Hepatocyte (in vitro differentiated cells): ENCODE measurements at regions not wholly inside any gene's neighbourhood (a gene's known extent, or its start where the extent isn't known, plus 50 kb on each side); places are given as distances from the start of the nearest gene placed in this dataset.
A peak's percentile ranks its signal among the peaks of the same experiment; 100 is the strongest.

Source experiments
- DNase-seq: peaks from one replicate; pipeline ENCODE4 v3.0.0-alpha.2; 2016; ENCODE audit warnings: low spot score
- H2AFZ ChIP-seq: fragments of 200-600 bp; sonication (generic); 2 replicates; pipeline ENCODE4 v1.6.0; 2016; ENCODE audit warnings: antibody characterized with exemption, mild to moderate bottlenecking
- H3K27ac ChIP-seq: fragments of 200-600 bp; sonication (generic); 2 replicates; pipeline ENCODE4 v1.5.1; 2016; ENCODE audit warnings: mild to moderate bottlenecking
- H3K27me3 ChIP-seq: fragments of 200-600 bp; sonication (generic); 2 replicates; pipeline ENCODE4 v1.6.1; 2016
- H3K36me3 ChIP-seq: fragments of 200-600 bp; sonication (generic); replicated peaks from 2 replicates; pipeline ENCODE4 v1.5.1; 2016; ENCODE audit warnings: low read depth; ENCODE audit not compliant: insufficient read depth
- H3K4me1 ChIP-seq: fragments of 200-600 bp; sonication (generic); 2 replicates; pipeline ENCODE4 v1.5.1; 2016; ENCODE audit warnings: mild to moderate bottlenecking, moderate library complexity; ENCODE audit not compliant: insufficient read depth
- H3K4me2 ChIP-seq: fragments of 200-600 bp; sonication (generic); 2 replicates; pipeline ENCODE4 v1.6.0; 2016
- H3K4me3 ChIP-seq: fragments of 200-600 bp; sonication (generic); 2 replicates; pipeline ENCODE4 v1.5.1; 2016; ENCODE audit warnings: mild to moderate bottlenecking
- H3K79me2 ChIP-seq: fragments of 200-600 bp; sonication (generic); 2 replicates; pipeline ENCODE4 v1.6.0; 2017; ENCODE audit warnings: mild to moderate bottlenecking
- H3K9me2 ChIP-seq: fragments of 200-600 bp; sonication (generic); replicated peaks from 2 replicates; pipeline ENCODE4 v1.6.0; 2017; ENCODE audit warnings: mild to moderate bottlenecking; ENCODE audit not compliant: insufficient read depth
- H3K9me3 ChIP-seq: fragments of 200-600 bp; sonication (generic); 2 replicates; pipeline ENCODE4 v1.5.1; 2016; ENCODE audit warnings: low read depth, mild to moderate bottlenecking
- H4K20me1 ChIP-seq: fragments of 200-600 bp; sonication (generic); 2 replicates; pipeline ENCODE4 v1.6.0; 2016; ENCODE audit warnings: mild to moderate bottlenecking; ENCODE audit not compliant: insufficient read depth, poor library complexity, severe bottlenecking
- EZH2 ChIP-seq: fragments of 200-600 bp; sonication (generic); IDR thresholded peaks from 2 replicates; pipeline ENCODE4 v1.6.1; 2016; ENCODE audit warnings: antibody characterized with exemption, mild to moderate bottlenecking, borderline replicate concordance
- EZH2phosphoT487 ChIP-seq: fragments of 200-600 bp; sonication (generic); IDR thresholded peaks from one replicate; pipeline ENCODE4 v1.6.1; 2018; ENCODE audit warnings: antibody characterized with exemption, mild to moderate bottlenecking, low read depth, moderate library complexity; ENCODE audit not compliant: unreplicated experiment, severe bottlenecking
- WGBS: methylation state at CpG from one replicate; pipeline ENCODE4 v1.1.6; 2016; ENCODE audit warnings: low lambda C conversion rate; ENCODE audit errors: missing lambda C conversion rate; 5-methylcytosine and 5-hydroxymethylcytosine counted together
- TF ChIP-seq, protein P1 (sequence below): fragments of 200-600 bp; sonication (generic); IDR thresholded peaks from 2 replicates; pipeline ENCODE4 v1.5.1; 2016; ENCODE audit warnings: antibody characterized with exemption, mild to moderate bottlenecking; ENCODE audit not compliant: poor library complexity

- Histone ChIP-seq H3K9me2 (no peaks in the 10 kb centered on the region), H3K27ac (no peak overlapping the region), H3K36me3 (no peaks in the 10 kb centered on the region), H2AFZ (no peak overlapping the region), H3K4me1 (peaks cover 4% of the 10 kb centered on the region), H3K4me3 (no peak overlapping the region), H4K20me1 (no peaks in the 10 kb centered on the region), H3K4me2 (no peak overlapping the region), H3K27me3 (no peaks in the 10 kb centered on the region), H3K79me2 (no peaks in the 10 kb centered on the region), H3K9me3 (no peaks in the 10 kb centered on the region)
- 95% methylated on average over 4 of the region's 4 CpGs for WGBS
- DNase-seq = no peak
- TF ChIP-seq EZH2phosphoT487 (no peak), EZH2 (no peak)
- TF ChIP-seq, protein P1, sequence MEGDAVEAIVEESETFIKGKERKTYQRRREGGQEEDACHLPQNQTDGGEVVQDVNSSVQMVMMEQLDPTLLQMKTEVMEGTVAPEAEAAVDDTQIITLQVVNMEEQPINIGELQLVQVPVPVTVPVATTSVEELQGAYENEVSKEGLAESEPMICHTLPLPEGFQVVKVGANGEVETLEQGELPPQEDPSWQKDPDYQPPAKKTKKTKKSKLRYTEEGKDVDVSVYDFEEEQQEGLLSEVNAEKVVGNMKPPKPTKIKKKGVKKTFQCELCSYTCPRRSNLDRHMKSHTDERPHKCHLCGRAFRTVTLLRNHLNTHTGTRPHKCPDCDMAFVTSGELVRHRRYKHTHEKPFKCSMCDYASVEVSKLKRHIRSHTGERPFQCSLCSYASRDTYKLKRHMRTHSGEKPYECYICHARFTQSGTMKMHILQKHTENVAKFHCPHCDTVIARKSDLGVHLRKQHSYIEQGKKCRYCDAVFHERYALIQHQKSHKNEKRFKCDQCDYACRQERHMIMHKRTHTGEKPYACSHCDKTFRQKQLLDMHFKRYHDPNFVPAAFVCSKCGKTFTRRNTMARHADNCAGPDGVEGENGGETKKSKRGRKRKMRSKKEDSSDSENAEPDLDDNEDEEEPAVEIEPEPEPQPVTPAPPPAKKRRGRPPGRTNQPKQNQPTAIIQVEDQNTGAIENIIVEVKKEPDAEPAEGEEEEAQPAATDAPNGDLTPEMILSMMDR = no peak
These were observed 148.1 kb upstream of the MYLIP start for GRCh38 chr6:15980801-15981200.

DNA sequence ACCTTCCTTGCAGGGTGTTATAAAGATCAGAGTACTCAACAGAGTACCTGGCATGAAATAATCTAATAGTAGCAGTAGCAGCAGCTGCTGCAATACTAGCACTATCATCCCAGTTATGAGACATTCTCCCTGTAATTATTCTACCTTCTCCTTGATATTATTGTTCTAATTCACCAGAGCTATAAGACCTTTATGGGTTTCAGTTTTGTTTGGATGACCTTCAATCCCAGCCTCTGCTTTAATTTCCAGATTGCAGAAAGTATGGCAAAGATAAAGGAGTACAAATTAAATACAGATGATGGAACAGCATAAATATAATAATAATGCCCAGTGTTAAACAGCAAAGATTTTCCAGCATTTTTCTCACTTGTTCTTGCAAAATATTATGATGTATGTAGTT, 150.5 kb upstream of the MYLIP start:
- Histone ChIP-seq H3K36me3 (no peaks in the 10 kb centered on the region), H3K27me3 (no peaks in the 10 kb centered on the region), H3K9me3 (no peaks in the 10 kb centered on the region), H3K4me1 (peaks cover 4% of the 10 kb centered on the region), H3K79me2 (no peaks in the 10 kb centered on the region), H3K4me2 (no peak overlapping the region), H4K20me1 (no peaks in the 10 kb centered on the region), H3K27ac (no peak overlapping the region), H2AFZ (no peak overlapping the region), H3K4me3 (no peak overlapping the region), H3K9me2 (no peaks in the 10 kb centered on the region)
- no peak for TF ChIP-seq EZH2
- no peak for DNase-seq

DNA sequence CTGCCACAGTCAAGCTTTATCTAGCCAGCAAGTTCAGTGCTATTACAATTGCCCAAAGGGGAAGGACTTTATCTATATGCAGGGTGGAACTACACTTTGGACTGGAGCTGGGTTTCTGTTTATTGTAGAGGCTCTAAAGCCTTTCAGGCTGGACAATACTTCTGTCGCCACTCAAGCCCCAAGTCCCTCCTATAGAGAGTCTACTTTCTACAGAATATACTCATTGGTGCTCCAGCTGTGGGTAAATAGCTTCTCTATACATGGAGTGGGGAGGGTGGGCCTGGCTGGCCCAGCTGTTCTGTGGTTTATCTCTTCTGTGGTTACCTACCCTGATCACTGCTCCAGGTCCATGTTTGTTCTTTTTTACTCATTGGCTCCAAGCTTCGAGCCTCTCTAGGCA, 151.8 kb upstream of the MYLIP start:
- DNase-seq = peak; percentile 30
- Histone ChIP-seq H3K4me2 (no peak overlapping the region), H2AFZ (no peak overlapping the region), H3K9me2 (no peaks in the 10 kb centered on the region), H3K79me2 (no peaks in the 10 kb centered on the region), H4K20me1 (no peaks in the 10 kb centered on the region), H3K27ac (peak overlapping the region; percentile 54), H3K36me3 (no peaks in the 10 kb centered on the region), H3K27me3 (no peaks in the 10 kb centered on the region), H3K4me1 (peaks cover 4% of the 10 kb centered on the region), H3K9me3 (no peaks in the 10 kb centered on the region), H3K4me3 (no peak overlapping the region)
- whole genome bisulfite sequencing = 85% methylated on average over 2 of the region's 2 CpGs
- TF ChIP-seq EZH2 = no peak
- TF ChIP-seq, protein P1 = no peak
- TF ChIP-seq EZH2phosphoT487 = no peak

DNA sequence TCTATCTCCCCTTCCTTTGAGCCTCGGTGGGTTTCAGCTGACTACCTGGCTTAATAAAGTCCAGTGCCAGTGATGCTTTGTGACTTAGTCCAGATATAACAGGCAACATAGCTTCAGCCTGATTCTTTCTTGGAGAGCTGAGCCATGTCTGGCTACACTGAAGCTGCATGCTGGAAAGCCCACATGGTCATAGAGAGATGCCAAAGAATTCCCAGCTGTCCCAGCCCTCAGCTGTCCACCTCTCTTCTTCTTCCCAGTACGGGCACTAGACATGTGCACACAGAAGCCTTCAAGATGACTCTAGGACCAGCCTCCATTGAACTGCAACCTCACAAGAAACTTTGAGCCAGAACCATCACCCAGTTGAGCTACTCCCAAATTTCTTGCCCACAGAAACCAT, 154.1 kb upstream of the MYLIP start:
- no peak for DNase-seq
- Histone ChIP-seq H3K9me2 (no peaks in the 10 kb centered on the region), H3K27ac (no peak overlapping the region), H3K27me3 (no peaks in the 10 kb centered on the region), H3K4me2 (no peak overlapping the region), H3K4me3 (no peak overlapping the region), H3K9me3 (no peaks in the 10 kb centered on the region), H2AFZ (no peak overlapping the region), H3K79me2 (no peaks in the 10 kb centered on the region), H3K4me1 (peaks cover 4% of the 10 kb centered on the region), H3K36me3 (no peaks in the 10 kb centered on the region), H4K20me1 (no peaks in the 10 kb centered on the region)
- WGBS = 88% methylated on average over 2 of the region's 2 CpGs
- TF ChIP-seq, protein P1 = no peak
- TF ChIP-seq EZH2phosphoT487 (no peak), EZH2 (no peak)
